GM23338 (cell line): ENCODE measurements at regions not wholly inside any gene's neighbourhood (a gene's known extent, or its start where the extent isn't known, plus 50 kb on each side); places are given as distances from the start of the nearest gene placed in this dataset.

ENCODE experiments used
- CREB1 ChIP-seq: fragments of 250-450 bp; sonication (Bioruptor Pico); IDR thresholded peaks from 2 replicates; pipeline ENCODE4 v1.5.0; 2020; ENCODE audit warnings: low read depth, mild to moderate bottlenecking, moderate library complexity
- EZH2 ChIP-seq: fragments of 200-600 bp; sonication (generic); IDR thresholded peaks from one replicate; pipeline ENCODE4 v1.8.0; 2017; ENCODE audit warnings: antibody characterized with exemption, mild to moderate bottlenecking, low read depth; ENCODE audit not compliant: unreplicated experiment
- EZH2phosphoT487 ChIP-seq: fragments of 200-600 bp; sonication (generic); IDR thresholded peaks from one replicate; pipeline ENCODE4 v1.8.1; 2018; ENCODE audit warnings: antibody characterized with exemption; ENCODE audit not compliant: unreplicated experiment
- NANOG ChIP-seq: IDR thresholded peaks from 2 replicates; pipeline ENCODE4 v1.6.1; 2016; ENCODE audit warnings: antibody characterized with exemption, borderline replicate concordance
- POLR2AphosphoS5 ChIP-seq: IDR thresholded peaks from 2 replicates; pipeline ENCODE4 v1.6.1; 2016; ENCODE audit warnings: antibody characterized with exemption, low read depth
- ZNF114 ChIP-seq: fragments of 250-450 bp; sonication (Bioruptor Pico); IDR thresholded peaks from 2 replicates; pipeline ENCODE4 v1.5.0; 2020; ENCODE audit warnings: mild to moderate bottlenecking, moderate library complexity
- TF ChIP-seq, protein P1 (sequence below), 2 experiments: fragments of 200-600 bp in 1 of 2; sonication (generic) in 1 of 2; conservative IDR thresholded peaks; 2 replicates each; pipeline versions ENCODE4 v1.5.1 to v1.6.1; 2016 to 2017; ENCODE audit warnings: antibody characterized with exemption in 2 of 2, low read depth in 2 of 2, mild to moderate bottlenecking in 2 of 2, moderate library complexity in 1 of 2
- TF ChIP-seq, protein P2 (sequence below): IDR thresholded peaks from one replicate; pipeline ENCODE4 v1.6.1; 2018; ENCODE audit warnings: antibody characterized with exemption; ENCODE audit not compliant: unreplicated experiment

GRCh38 chr11:121721448-121721847, 268.7 kb upstream of the SORL1-AS1 start:
- TF ChIP-seq EZH2 (no peak), NANOG (no peak), EZH2phosphoT487 (no peak), CREB1 (CRISPR knock-in tag) (no peak), ZNF114 (CRISPR knock-in tag) (no peak), POLR2AphosphoS5 (no peak)
- TF ChIP-seq, protein P1, sequence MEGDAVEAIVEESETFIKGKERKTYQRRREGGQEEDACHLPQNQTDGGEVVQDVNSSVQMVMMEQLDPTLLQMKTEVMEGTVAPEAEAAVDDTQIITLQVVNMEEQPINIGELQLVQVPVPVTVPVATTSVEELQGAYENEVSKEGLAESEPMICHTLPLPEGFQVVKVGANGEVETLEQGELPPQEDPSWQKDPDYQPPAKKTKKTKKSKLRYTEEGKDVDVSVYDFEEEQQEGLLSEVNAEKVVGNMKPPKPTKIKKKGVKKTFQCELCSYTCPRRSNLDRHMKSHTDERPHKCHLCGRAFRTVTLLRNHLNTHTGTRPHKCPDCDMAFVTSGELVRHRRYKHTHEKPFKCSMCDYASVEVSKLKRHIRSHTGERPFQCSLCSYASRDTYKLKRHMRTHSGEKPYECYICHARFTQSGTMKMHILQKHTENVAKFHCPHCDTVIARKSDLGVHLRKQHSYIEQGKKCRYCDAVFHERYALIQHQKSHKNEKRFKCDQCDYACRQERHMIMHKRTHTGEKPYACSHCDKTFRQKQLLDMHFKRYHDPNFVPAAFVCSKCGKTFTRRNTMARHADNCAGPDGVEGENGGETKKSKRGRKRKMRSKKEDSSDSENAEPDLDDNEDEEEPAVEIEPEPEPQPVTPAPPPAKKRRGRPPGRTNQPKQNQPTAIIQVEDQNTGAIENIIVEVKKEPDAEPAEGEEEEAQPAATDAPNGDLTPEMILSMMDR (conservative IDR thresholded peaks at IDR 0.05; ENCODE audit: low read depth in 2 of 2) = no peak
- TF ChIP-seq, protein P2, sequence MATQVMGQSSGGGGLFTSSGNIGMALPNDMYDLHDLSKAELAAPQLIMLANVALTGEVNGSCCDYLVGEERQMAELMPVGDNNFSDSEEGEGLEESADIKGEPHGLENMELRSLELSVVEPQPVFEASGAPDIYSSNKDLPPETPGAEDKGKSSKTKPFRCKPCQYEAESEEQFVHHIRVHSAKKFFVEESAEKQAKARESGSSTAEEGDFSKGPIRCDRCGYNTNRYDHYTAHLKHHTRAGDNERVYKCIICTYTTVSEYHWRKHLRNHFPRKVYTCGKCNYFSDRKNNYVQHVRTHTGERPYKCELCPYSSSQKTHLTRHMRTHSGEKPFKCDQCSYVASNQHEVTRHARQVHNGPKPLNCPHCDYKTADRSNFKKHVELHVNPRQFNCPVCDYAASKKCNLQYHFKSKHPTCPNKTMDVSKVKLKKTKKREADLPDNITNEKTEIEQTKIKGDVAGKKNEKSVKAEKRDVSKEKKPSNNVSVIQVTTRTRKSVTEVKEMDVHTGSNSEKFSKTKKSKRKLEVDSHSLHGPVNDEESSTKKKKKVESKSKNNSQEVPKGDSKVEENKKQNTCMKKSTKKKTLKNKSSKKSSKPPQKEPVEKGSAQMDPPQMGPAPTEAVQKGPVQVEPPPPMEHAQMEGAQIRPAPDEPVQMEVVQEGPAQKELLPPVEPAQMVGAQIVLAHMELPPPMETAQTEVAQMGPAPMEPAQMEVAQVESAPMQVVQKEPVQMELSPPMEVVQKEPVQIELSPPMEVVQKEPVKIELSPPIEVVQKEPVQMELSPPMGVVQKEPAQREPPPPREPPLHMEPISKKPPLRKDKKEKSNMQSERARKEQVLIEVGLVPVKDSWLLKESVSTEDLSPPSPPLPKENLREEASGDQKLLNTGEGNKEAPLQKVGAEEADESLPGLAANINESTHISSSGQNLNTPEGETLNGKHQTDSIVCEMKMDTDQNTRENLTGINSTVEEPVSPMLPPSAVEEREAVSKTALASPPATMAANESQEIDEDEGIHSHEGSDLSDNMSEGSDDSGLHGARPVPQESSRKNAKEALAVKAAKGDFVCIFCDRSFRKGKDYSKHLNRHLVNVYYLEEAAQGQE = no peak
